Left renal pelvis (tissue), 4 donors: ENCODE measurements at regions not wholly inside any gene's neighbourhood (a gene's known extent, or its start where the extent isn't known, plus 50 kb on each side); places are given as distances from the start of the nearest gene placed in this dataset.
"Not testable (repeated sequence)": the region's sequence is repeated elsewhere in the genome, so short reads cannot be mapped to it uniquely, and the experiment has no call there.

Experiments used
- DNase-seq, 4 donors: peaks; one replicate each; pipeline ENCODE4 v3.0.0-alpha.2; 2013; ENCODE audit warnings: low read depth in 4 of 4, low spot score in 3 of 4

DNA sequence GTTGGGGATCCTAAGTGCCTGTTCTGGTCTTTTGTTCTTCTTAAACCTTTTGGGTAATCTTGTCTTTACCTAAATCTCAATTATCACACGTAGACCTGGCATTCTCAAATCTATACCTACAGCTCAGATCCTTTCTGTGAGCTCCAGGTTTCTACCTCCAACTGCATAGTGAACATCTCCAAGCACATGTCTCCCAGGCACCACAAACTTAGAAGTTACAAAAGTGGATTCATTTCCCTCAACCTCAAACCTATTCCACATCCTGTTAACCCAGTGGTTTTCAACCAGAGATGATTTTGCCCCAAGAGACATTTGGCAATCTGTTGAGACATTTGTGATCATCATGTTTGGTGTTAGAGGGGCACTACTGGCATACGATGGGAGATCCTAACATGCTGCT is 183.5 kb downstream of the TENT5A start:
- no peak for DNase-seq

DNA sequence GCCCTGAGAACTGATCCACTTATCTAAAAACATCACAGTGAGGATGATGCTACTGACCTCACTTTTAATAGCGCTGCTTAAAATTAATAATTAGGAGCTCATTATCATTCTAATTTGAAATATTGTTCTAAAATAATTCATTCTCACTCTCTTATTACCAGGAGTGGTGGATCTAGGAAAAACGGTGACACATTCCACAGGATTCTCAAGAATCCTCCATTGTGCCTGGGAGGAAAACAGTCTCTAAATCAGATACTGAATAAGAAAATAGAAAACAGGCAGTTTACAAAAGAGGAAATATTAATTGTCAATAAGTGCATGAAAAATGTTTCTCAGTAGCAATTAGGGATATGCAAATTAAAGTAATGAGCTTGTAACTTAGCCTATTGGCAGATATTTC is 187.4 kb downstream of the TENT5A start:
- DNase-seq = no peak

DNA sequence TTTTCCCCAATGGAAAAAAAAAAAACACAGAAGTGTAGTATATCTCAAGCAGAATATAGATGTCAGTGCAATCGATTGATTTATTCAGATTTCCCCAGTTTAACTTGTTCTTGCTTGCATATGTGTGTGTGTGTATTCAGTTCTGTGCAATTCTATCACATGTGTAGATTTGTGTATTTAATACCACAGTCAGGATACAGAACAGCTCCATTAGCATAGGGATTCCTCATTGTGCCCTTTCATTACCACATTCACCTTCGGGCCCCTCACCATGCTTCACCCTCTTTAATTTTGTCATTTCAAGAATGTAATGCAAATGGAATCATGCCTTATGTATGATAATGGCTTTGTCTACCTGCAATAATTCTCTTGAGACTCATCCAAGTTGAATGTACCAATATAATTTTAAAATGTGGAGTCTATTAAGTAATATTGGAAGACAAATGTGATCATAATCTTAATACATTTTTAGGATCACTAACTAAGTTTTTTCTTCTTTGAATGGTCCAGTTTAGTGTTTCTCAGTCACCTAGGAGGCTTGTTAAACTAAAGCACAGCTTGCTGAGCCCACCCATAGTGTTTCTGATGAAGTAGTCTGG is 187.9 kb downstream of the TENT5A start:
- DNase-seq = no peak

DNA sequence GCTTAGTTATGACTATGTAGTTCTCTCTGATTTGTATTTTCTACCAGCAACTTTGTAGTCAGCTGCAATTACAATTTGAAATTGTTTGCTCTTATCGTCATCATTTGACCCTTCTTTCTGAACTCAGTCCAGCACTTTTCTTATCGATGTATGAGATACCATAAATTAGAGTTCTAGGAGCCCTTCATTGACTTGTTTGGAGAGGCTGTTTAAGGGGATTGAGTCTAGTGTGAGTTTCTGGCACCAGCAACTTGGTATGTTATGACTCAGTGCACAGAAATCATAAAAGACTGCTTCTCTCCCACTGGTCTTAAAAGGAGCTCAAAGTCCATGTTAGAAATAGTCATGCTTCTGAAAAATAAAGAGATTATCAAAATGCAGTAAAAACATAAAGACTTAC is 190.3 kb downstream of the TENT5A start:
- DNase-seq = no peak

DNA sequence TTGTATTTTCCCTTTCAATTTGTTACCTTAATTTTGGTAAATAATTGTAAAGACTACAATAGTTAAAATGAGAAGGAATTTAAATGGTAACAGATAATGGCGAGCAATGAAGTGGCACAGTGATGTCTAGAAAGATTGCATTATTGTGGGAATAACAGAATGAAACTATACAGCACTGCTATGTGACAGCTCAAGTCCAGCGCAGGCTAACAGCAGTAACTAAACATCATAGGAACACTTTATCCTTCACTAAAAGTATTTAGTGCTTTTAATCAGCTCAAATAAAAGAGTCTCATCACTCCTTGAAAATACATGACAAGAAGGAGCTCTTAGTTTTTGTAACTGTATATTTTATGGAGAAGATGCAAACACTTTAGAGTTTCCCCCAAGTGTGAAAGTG is 190.8 kb downstream of the TENT5A start:
- DNase-seq = no peak

DNA sequence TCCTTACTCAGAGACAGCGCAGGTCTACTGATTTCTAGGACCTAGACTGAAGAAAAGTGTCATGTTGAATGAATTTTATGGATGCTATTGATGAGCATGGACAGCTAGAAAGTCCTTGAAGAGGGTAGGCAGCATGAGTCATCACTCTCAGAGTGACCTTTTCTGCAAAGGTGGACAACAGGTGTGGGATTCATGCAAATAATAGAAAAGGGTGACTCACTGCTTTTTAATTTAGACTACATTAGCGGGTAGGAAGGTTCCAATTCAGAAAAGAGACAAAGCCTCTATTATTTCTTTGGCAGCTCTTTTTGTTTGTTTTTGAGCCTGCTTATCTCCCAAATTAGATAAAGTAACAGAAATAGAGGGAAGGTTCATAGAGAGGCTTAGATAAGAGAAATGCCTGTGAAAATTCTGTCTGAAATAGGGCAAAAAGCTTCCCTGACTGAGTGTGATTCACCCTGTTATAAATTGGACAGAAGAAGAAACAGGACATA is 191.4 kb downstream of the TENT5A start:
- DNase-seq = no peak

DNA sequence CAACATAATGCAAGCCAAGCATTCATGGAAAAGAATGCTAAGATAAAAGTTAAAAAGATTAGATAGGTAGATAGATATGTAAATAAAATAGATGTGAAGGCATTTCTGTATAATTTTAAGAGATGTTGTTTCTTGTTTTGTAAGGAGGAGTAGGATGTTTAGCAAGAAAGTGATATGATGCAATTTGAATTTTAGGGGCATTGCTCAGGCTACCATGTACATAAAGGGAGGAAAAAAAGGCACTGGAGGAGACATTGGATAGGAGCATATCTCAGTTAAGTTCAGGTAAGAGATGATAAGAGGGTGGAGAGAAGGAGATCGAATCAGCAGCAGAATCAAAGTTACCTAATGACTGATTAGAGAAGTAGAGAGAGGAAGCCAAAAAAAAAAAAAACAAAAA is 194.7 kb downstream of the TENT5A start:
- no peak for DNase-seq

DNA sequence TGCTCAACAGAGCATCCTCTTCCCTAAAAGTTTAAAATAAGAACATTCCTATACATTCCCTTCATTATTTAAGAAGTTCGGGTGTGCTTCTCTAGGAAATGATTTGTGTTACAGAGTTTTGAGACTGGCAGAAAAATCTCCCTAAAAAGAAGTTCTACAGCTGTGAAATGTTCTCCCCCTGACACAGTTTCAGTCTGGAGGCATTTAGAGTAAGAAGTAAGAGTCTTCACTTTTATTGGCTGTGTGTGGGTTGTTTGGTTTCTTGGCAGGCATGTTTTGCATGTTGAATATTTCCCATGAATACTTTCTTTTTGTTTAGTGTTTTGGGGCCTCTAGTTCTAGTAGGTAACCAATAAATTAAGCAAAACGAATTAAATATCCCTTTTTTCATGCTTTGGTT is 195.9 kb downstream of the TENT5A start:
- DNase-seq = no peak

DNA sequence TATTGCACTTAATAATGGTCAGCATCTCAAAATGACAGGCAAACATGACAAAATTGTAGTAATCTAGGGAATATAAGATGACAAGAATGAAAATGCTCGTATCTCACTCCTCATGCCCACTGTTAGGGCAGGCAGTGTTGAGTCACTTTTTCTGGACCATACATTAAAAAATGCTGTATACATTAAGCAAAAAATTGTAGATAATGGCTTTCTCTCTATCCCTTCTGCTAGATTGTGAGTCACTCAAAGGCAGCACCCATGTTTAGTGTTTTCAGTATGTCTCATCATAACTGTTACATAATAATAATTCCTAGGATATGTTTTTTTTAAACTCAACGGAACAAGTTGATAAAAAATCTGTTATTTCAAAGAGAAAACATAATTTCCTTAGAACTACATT is 199.3 kb downstream of the TENT5A start:
- DNase-seq = no peak

DNA sequence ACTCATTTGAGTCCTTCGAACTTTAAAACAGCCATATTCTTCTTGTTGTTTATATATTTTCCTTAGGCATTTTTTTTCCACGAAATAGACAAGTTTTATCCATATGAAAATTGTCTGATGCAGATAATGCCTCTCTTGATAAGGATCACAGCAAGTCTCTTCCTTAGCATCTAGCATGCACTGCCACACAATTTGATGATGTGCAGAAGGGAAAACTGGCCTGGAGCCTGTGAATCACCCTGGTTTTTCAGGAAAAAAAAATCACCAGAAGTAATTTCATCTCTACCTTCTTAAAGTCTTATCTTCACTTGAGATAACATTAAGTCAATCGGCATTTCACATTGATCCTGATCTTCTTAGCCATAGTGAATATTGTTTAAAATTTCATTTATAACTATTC is 199.8 kb downstream of the TENT5A start:
- no peak for DNase-seq

DNA sequence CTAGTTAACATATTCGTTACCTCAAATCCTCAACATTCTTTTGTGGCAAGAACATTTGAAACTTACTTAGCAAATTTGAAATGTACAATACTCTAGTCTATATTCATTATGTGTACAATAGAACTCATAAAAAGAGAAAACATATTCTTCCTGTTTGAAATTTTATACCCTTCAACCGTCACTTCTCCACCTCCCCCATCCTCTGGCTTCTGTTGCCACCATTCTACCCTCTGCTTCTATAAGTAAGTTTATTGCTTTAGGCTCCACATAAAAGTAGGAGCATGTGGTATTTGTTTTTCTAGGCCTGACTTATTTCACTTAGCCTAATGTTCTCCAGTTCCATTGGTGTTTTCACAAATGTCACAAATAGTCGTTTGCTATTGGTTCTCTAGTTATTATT is 205.3 kb downstream of the TENT5A start:
- no peak for DNase-seq

DNA sequence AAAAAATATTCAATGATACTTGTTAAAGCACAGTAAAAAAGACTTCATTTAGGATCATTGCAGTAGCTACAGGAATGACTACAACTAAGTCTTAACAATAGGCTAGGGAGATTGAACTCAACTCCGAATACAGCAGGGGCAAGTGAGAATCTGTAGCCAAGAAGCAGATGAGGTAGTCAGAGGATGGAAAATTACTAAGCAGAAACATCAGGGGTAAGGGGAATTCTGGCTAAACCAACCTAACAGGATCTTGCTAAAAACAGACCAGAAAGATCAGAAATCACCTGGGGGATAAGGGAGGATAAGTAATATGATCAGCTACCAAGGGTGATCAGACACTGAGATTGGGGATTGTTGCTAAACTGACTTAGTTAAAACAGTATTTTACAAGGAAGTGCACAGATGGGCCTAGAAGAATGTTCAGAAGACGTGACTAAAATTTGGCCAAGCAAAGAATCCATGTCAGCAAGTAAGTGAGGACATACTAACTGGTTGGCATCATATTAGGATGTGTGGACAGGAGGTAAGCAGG is 217.5 kb downstream of the TENT5A start:
- DNase-seq = no peak

DNA sequence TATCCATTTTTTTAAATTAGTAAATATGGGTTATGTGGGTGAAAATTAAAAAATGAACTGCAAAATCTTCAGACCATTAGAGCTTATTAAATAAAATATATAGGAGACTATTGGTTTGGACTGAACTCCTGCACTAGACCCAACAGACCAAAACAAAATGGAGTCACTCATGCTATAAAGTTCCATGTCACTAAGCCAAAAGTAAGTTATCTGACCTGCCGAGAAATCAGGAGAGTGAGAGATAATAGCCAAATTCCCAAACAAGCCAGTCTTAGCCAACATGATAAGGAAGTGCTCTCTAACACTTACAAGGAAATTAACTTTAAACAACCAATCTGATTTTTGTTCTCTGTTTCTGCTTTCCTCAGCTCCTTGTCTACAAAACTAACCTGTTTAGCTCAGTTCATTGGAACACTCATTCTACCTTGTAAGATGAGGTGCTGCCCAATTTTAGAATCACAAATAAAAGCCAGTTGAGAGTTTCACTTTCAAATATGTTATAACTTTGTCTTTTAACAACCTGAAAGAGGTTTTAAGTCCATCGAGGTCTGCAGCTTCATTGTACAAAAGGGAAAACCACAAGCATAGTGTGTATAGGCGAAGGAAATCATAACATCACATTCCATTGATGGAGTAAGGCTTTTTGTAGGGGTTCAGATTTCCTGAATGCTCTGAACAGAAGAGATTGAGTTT is 220.5 kb downstream of the TENT5A start:
- DNase-seq = no peak

DNA sequence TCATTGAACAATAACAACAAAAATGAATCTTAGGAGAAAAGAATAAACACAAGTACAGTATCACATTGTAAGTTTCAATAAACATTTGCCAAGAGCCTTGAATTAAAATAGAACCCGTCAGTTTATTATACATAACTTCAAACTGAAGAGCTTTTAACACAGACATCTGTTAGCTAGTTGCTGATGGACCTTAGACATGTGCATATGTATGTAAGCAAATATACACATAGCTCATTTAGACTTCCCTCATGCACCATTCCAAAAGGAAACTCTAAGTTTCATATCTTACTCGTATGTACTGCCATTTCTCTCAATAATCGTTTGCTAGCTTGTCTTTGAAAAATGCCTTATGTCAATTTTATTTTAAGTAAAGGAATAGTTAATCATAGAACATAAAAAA is 235.0 kb downstream of the TENT5A start:
- DNase-seq = no peak

DNA sequence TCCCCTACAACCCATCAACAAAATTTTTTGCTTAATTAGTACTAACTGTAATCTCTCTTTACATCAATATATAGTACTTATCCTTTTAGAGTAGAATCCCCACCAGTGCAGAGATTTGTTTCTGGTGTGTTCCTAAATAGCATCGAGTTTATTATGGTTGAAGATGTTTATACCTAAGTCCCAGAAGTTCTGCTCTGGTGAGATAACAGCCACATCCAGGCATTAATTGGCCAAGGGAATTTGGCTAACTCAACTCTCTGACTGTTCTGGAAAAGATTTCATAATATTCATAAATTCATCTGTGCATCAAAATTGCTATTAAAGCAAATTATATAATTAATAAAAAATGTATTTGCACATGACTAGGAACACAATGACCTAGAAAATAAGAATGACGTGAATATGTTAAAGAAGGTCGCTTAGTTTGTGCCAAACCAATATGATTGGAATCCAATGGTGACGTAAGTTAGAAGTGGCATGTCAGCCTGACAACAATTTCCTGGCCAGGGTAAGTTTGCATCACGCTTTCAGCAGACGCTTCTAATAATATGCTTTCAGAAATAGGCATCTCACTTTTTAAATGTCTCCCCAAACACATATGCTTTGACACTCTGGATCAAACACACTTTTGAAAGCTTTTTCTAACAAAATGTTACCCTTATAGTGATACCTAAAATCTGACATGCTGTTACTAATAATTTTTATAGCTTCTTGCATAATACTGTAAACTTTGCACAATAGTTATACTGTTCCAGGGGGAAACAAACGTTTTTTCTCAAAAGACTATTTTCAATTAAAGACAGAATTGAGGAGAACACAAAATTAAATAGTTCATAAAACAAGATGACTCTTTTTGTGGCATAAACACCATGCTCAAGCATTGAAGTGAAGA is 236.7 kb downstream of the TENT5A start:
- no peak for DNase-seq

DNA sequence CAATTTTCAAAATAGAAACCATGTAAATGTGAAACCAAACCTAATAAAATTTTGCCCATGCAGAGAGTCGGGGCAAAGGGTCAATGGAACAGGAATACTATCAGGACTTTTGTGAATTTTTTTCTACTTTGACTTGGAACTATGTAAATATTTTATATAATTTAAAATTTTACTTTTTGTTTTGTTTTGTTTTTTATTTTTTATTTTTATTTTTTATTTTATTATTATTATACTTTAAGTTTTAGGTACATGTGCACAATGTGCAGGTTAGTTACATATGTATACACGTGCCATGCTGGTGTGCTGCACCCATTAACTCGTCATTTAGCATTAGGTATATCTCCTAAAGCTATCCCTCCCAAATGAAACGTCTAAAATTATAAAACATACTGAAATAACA is 238.3 kb downstream of the TENT5A start:
- not testable (repeated sequence) for DNase-seq

DNA sequence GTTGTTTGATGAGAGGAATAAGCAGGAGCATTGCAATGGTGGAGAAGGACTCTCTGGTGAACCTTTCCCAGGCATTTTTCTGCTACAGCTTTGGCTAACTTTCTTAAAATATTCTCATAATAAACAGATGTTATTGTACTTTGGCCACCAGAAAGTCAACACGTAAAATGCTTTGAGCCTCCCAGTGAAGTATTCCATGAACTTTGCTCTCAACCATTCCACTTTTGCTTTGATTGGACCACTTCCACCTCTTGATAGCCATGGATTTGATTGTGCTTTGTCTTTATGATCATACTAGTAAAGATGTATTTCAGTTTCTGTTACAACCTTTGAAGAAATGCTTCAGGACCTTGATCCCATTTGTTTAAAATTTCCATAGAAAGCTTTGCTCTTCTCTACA is 241.1 kb downstream of the TENT5A start:
- DNase-seq = no peak

DNA sequence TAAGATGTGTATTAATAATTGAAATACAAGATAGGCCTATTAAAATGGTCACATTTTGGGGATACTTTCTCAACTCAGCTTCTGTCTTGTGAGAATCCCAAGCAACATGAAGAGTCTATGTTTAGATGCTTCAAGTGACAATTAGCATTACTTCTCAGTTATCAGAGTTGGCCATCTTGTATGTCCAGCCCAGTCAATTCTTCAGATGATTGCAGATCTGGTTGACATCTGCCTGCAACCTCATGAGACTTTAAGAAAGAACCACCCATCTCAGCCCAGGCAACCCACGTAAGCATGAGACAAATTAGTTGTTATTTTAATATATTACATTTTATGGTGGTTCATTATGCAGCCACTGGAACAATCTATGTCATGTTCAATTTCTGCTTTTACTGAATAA is 256.5 kb downstream of the TENT5A start:
- no peak for DNase-seq

DNA sequence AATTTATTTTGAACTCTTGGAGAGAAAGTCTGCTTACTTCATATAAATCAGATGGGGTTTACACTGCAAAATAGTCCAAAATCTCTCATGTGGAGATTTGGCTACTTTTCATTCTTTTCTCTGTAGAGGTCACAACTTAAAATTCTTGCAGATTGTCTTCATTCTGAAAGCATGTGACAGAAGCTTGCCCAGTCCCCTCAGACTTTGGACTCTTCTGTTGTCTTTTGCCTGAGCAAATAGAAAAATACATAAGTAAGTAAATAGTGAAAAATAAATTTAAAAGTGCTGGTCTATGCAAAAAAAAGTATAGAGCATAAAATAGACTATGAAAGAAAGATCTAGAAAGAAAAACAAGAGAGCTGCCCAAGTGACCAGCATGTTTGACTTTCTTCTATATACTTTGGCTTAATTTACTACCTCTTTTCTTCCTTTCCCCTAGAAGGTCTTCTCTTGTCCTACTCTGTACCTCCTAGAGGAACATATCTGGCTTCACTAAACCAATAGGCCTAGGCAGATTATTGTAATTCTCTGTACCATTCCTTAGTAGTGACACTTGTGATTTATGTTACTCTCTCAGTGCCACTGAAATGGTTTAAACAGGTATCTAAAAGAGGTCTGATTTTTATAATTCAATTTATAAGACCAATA is 260.9 kb downstream of the TENT5A start:
- no peak for DNase-seq

DNA sequence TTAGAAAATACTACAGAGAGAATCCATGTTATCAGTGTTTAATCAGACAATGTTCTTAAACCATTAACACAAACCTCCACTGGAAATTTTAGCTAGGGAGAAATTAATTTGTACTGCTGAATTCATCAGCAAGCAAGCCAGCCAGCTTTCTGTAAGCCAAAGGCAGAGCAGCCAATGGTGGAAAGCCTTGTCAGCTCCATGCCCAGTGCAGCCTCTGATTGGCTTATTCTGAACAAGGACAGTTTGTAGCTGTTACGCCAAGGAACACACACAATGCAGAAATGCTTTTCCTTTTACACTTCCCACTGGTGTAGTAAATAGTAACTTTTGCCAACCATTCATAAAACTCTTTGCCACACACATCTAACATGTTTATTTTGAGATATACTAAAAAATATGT is 265.0 kb downstream of the TENT5A start:
- no peak for DNase-seq

DNA sequence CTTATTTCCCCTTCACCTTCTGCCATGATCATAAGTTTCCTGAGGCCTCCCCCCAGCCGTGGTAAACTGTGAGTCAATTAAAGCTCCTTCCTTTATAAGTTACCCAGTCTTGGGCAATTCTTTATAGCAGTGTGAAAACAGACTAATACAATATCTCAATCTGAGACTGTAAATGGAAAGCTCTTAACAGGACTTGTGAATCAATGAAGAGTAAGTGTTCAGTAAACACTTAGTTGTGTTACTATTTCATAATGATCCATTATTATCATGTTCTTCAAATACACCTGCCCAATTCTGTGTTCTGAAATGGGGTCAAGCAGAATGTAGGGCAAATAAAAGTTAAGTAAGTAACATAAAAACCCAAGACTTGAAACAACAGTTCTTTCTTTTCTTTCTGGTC is 266.2 kb downstream of the TENT5A start:
- no peak for DNase-seq
